CD8-positive, alpha-beta memory T cell (primary cell): ENCODE measurements at regions not wholly inside any gene's neighbourhood (a gene's known extent, or its start where the extent isn't known, plus 50 kb on each side); places are given as distances from the start of the nearest gene placed in this dataset.

Source experiments
- CTCF ChIA-PET: fragments of 350-600 bp; sonication (Branson Sonifier 250); formaldehyde crosslinking; loops from one replicate; lab custom pipeline; 2021; ENCODE audit warnings: antibody characterized with exemption; lab: Charles Lee
- POLR2A ChIA-PET: fragments of 350-600 bp; sonication (Branson Sonifier 250); formaldehyde crosslinking; loops from one replicate; lab custom pipeline; 2021; ENCODE audit warnings: antibody characterized with exemption; lab: Charles Lee
- DNase-seq, 5 donors: peaks; one replicate each; pipeline versions ENCODE4 v3.0.0 to v3.0.0-alpha.2; 2020 to 2022; ENCODE audit warnings: mixed read lengths in 1 of 5
- H3K27ac ChIP-seq: one replicate; pipeline ENCODE4 v1.7.0; 2013; ENCODE audit warnings: low read depth, mild to moderate bottlenecking, low read length, moderate library complexity
- H3K27me3 ChIP-seq: 2 replicates; pipeline ENCODE4 v1.7.0; 2013; ENCODE audit warnings: low read length, mild to moderate bottlenecking; ENCODE audit not compliant: insufficient read depth, poor library complexity, severe bottlenecking
- H3K36me3 ChIP-seq: 2 replicates; pipeline ENCODE4 v1.7.0; 2013; ENCODE audit warnings: mild to moderate bottlenecking, low read length, moderate library complexity; ENCODE audit not compliant: insufficient read depth
- H3K4me1 ChIP-seq: 2 replicates; pipeline ENCODE4 v1.7.0; 2013; ENCODE audit warnings: mild to moderate bottlenecking, low read length, moderate library complexity; ENCODE audit not compliant: insufficient read depth
- H3K4me3 ChIP-seq: 2 replicates; pipeline ENCODE4 v1.7.0; 2013; ENCODE audit warnings: mild to moderate bottlenecking, low read length
- H3K9me3 ChIP-seq: 2 replicates; pipeline ENCODE4 v1.7.0; 2013; ENCODE audit warnings: mild to moderate bottlenecking, low read length
- H3K27ac Mint-ChIP-seq, 8 donors: one replicate each; pipeline ENCODE4 v1.8.0; 2020 to 2021; ENCODE audit warnings: mixed read lengths in 8 of 8, mild to moderate bottlenecking in 6 of 8, inconsistent platforms in 3 of 8, moderate library complexity in 3 of 8
- H3K27me3 Mint-ChIP-seq, 2 donors: one replicate each; pipeline ENCODE4 v1.8.0; 2020 to 2021; ENCODE audit warnings: mixed read lengths in 2 of 2, mild to moderate bottlenecking in 1 of 2, moderate library complexity in 1 of 2
- H3K36me3 Mint-ChIP-seq, 3 donors: one replicate each; pipeline ENCODE4 v1.8.0; 2020 to 2021; ENCODE audit warnings: mixed read lengths in 3 of 3, inconsistent platforms in 1 of 3, mild to moderate bottlenecking in 1 of 3
- H3K4me1 Mint-ChIP-seq, 3 donors: one replicate each; pipeline ENCODE4 v1.8.0; 2020 to 2021; ENCODE audit warnings: mixed read lengths in 3 of 3, inconsistent platforms in 1 of 3, mild to moderate bottlenecking in 1 of 3
- H3K4me3 Mint-ChIP-seq, 7 donors: one replicate each; pipeline ENCODE4 v1.8.0; 2020 to 2021; ENCODE audit warnings: mixed read lengths in 7 of 7, mild to moderate bottlenecking in 6 of 7, moderate library complexity in 4 of 7, inconsistent platforms in 2 of 7
- H3K9me3 Mint-ChIP-seq, 5 donors: one replicate each; pipeline ENCODE4 v1.8.0; 2020 to 2022; ENCODE audit warnings: mixed read lengths in 5 of 5, mild to moderate bottlenecking in 3 of 5, moderate library complexity in 2 of 5, inconsistent platforms in 1 of 5

GRCh38 chr5:167694325-167695147, 596.9 kb upstream of the WWC1 start:
- no peak for DNase-seq
- Histone ChIP-seq H3K27me3 (no peaks in the 10 kb centered on the region), H3K9me3 (no peaks in the 10 kb centered on the region), H3K27ac (no peak overlapping the region), H3K4me3 (no peak overlapping the region), H3K4me1 (no peaks in the 10 kb centered on the region), H3K36me3 (no peaks in the 10 kb centered on the region)
- H3K4me3 Mint-ChIP-seq = no peak overlapping the region
- ChIA-PET POLR2A (no interaction called here), CTCF (no interaction called here)
- H3K4me1 Mint-ChIP-seq = no peaks in the 10 kb centered on the region
- peaks cover 0 to 12% (median 8%) of the 10 kb centered on the region in 5 donors for H3K9me3 Mint-ChIP-seq
- H3K27ac Mint-ChIP-seq = no peak overlapping the region
- peaks cover 0 to 2% of the 10 kb centered on the region in 2 donors for H3K27me3 Mint-ChIP-seq
- H3K36me3 Mint-ChIP-seq = no peaks in the 10 kb centered on the region

GRCh38 chr5:167696558-167697314, 594.7 kb upstream of the WWC1 start:
- Mint-ChIP-seq H3K36me3 (no peaks in the 10 kb centered on the region), H3K27ac (peak overlapping the region in 1 of 8 donors; percentile 1), H3K9me3 (peaks cover 0 to 11% (median 6%) of the 10 kb centered on the region in 5 donors), H3K4me3 (no peak overlapping the region), H3K4me1 (no peaks in the 10 kb centered on the region), H3K27me3 (peaks cover 0 to 2% of the 10 kb centered on the region in 2 donors)
- no peaks in the 10 kb centered on the region for H3K4me1 ChIP-seq
- no peaks in the 10 kb centered on the region for H3K9me3 ChIP-seq
- H3K36me3 ChIP-seq = no peaks in the 10 kb centered on the region
- no peak overlapping the region for H3K27ac ChIP-seq
- no peak for DNase-seq
- H3K4me3 ChIP-seq = no peak overlapping the region
- H3K27me3 ChIP-seq = no peaks in the 10 kb centered on the region
- ChIA-PET CTCF (no interaction called here), POLR2A (no interaction called here)

- Mint-ChIP-seq H3K4me1 (no peaks in the 10 kb centered on the region), H3K27me3 (peaks cover 0 to 2% of the 10 kb centered on the region in 2 donors), H3K27ac (no peak overlapping the region), H3K4me3 (no peak overlapping the region), H3K9me3 (peaks cover 0 to 11% (median 6%) of the 10 kb centered on the region in 5 donors), H3K36me3 (no peaks in the 10 kb centered on the region)
- Histone ChIP-seq H3K27ac (no peak overlapping the region), H3K9me3 (no peaks in the 10 kb centered on the region), H3K36me3 (no peaks in the 10 kb centered on the region), H3K4me3 (no peak overlapping the region), H3K4me1 (no peaks in the 10 kb centered on the region), H3K27me3 (no peaks in the 10 kb centered on the region)
- no peak for DNase-seq
- ChIA-PET POLR2A (no interaction called here), CTCF (no interaction called here)
Measured at GRCh38 chr5:167699432-167699831, 592.0 kb upstream of the WWC1 start.

GRCh38 chr5:167701051-167701450, 590.4 kb upstream of the WWC1 start:
- Mint-ChIP-seq H3K4me3 (no peak overlapping the region), H3K27me3 (peaks cover 0 to 2% of the 10 kb centered on the region in 2 donors)
- POLR2A ChIA-PET = no interaction called here

GRCh38 chr5:167702014-167702413, 589.4 kb upstream of the WWC1 start:
- Histone ChIP-seq H3K36me3 (no peaks in the 10 kb centered on the region), H3K9me3 (no peaks in the 10 kb centered on the region), H3K4me3 (no peak overlapping the region), H3K27me3 (no peaks in the 10 kb centered on the region), H3K4me1 (no peaks in the 10 kb centered on the region), H3K27ac (no peak overlapping the region)
- H3K4me3 Mint-ChIP-seq = no peak overlapping the region
- H3K4me1 Mint-ChIP-seq = no peaks in the 10 kb centered on the region
- H3K27ac Mint-ChIP-seq = no peak overlapping the region
- H3K27me3 Mint-ChIP-seq = peaks cover 0 to under 1% of the 10 kb centered on the region in 2 donors
- POLR2A ChIA-PET = no interaction called here
- H3K36me3 Mint-ChIP-seq = no peaks in the 10 kb centered on the region
- DNase-seq = no peak
- peaks cover 0 to 6% (median 1%) of the 10 kb centered on the region in 5 donors for H3K9me3 Mint-ChIP-seq
- CTCF ChIA-PET = no interaction called here

More at GRCh38 chr5:167701051-167701450, 590.4 kb upstream of the WWC1 start:
- H3K4me1 Mint-ChIP-seq = no peaks in the 10 kb centered on the region
- CTCF ChIA-PET = no interaction called here
- Histone ChIP-seq H3K27ac (no peak overlapping the region), H3K9me3 (no peaks in the 10 kb centered on the region), H3K4me3 (no peak overlapping the region), H3K4me1 (no peaks in the 10 kb centered on the region), H3K27me3 (no peaks in the 10 kb centered on the region), H3K36me3 (no peaks in the 10 kb centered on the region)
- no peak overlapping the region for H3K27ac Mint-ChIP-seq
- no peaks in the 10 kb centered on the region for H3K36me3 Mint-ChIP-seq
- H3K9me3 Mint-ChIP-seq = peaks cover 0 to 9% (median 6%) of the 10 kb centered on the region in 5 donors
- DNase-seq = no peak

- ChIA-PET POLR2A (no interaction called here), CTCF (no interaction called here)
- no peaks in the 10 kb centered on the region for H3K4me1 ChIP-seq
- no peak overlapping the region for H3K4me3 ChIP-seq
- no peaks in the 10 kb centered on the region for H3K27me3 ChIP-seq
- no peaks in the 10 kb centered on the region for H3K36me3 ChIP-seq
- DNase-seq = no peak
- Mint-ChIP-seq H3K27ac (no peak overlapping the region), H3K9me3 (peaks cover 0 to 2% (median 0%) of the 10 kb centered on the region in 5 donors), H3K27me3 (no peaks in the 10 kb centered on the region), H3K4me1 (no peaks in the 10 kb centered on the region), H3K36me3 (no peaks in the 10 kb centered on the region), H3K4me3 (no peak overlapping the region)
- H3K27ac ChIP-seq = no peak overlapping the region
- no peaks in the 10 kb centered on the region for H3K9me3 ChIP-seq
Measured at GRCh38 chr5:167708449-167708848, 583.0 kb upstream of the WWC1 start.

- Histone ChIP-seq H3K27me3 (no peaks in the 10 kb centered on the region), H3K4me3 (no peak overlapping the region), H3K36me3 (no peaks in the 10 kb centered on the region), H3K27ac (no peak overlapping the region), H3K4me1 (no peaks in the 10 kb centered on the region), H3K9me3 (no peaks in the 10 kb centered on the region)
- ChIA-PET CTCF (no interaction called here), POLR2A (no interaction called here)
- Mint-ChIP-seq H3K36me3 (no peaks in the 10 kb centered on the region), H3K27me3 (no peaks in the 10 kb centered on the region), H3K27ac (no peak overlapping the region), H3K4me3 (no peak overlapping the region), H3K9me3 (peaks cover 0 to 2% (median 0%) of the 10 kb centered on the region in 5 donors), H3K4me1 (no peaks in the 10 kb centered on the region)
- DNase-seq = no peak
Measured at GRCh38 chr5:167709625-167710024, 581.8 kb upstream of the WWC1 start.

GRCh38 chr5:167710444-167711073, 580.9 kb upstream of the WWC1 start:
- no peaks in the 10 kb centered on the region for H3K36me3 Mint-ChIP-seq
- no peaks in the 10 kb centered on the region for H3K27me3 Mint-ChIP-seq
- Histone ChIP-seq H3K4me1 (no peaks in the 10 kb centered on the region), H3K9me3 (no peaks in the 10 kb centered on the region), H3K36me3 (no peaks in the 10 kb centered on the region), H3K27ac (no peak overlapping the region), H3K4me3 (no peak overlapping the region), H3K27me3 (no peaks in the 10 kb centered on the region)
- H3K4me3 Mint-ChIP-seq = no peak overlapping the region
- peaks cover 0 to 2% (median 0%) of the 10 kb centered on the region in 5 donors for H3K9me3 Mint-ChIP-seq
- H3K4me1 Mint-ChIP-seq = no peaks in the 10 kb centered on the region
- DNase-seq = no peak
- POLR2A ChIA-PET = no interaction called here
- CTCF ChIA-PET = no interaction called here
- H3K27ac Mint-ChIP-seq = no peak overlapping the region
